ENCODE measurements at regions not wholly inside any gene's neighbourhood (a gene's known extent, or its start where the extent isn't known, plus 50 kb on each side); places are given as distances from the start of the nearest gene placed in this dataset.
"Not testable (repeated sequence)": the region's sequence is repeated elsewhere in the genome, so short reads cannot be mapped to it uniquely, and the experiment has no call there.

DNA sequence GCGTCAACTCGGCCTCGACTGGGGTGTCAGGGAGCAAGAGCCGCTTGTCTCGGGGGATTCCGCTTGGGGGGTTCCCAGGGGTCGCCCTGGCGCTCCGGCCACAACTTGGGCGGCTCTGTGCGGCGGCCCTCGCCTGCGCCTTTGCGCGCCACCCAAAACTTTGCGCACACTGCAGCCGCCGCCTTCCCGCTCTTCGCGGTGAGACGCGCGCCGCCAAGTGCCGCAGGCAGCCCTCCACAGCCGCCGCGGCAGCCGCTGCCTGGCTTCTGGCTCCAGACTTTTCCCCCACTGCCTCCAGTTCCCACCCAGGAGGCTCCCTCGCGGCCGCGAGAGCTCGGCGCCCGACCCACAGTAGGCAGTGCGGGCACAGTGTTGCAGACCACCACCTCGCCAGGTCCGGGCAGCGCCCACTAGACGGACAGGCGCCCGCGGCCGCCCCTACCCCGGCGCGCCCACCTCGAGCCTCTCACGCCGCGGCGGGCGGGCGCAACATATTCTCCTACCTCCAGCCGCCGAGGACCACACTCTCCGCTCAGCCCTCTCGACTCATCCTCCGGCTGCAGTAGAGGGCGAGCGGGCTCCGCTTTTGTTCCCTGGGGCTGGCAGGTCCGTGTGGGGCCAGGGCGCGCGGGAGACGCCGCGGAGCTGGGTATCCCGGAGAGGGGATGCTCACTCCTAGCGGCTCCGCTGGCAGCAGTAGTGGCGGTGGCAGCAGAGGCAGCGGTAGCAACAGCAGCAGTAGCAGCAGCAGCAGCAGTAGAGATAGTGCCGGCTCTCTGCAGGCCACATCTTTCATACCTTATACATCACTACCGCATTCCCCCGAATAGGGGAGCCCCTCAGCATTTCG is 296.6 kb downstream of the OMA1 start:
- DNase-seq, result no peak

GRCh38 chr1:58249388-58249736 is 297.2 kb downstream of the OMA1 start:
- no peak for DNase-seq

GRCh38 chr1:58248791-58249190 is 297.7 kb downstream of the OMA1 start:
- no peak for DNase-seq

GRCh38 chr1:58248072-58248471 is 298.5 kb downstream of the OMA1 start:
- DNase-seq, result no peak

- no peak for DNase-seq
Observed at GRCh38 chr1:58246549-58246948, 300.0 kb downstream of the OMA1 start.

- DNase-seq, result no peak
Observed at GRCh38 chr1:58244872-58245271, 301.7 kb downstream of the OMA1 start.

DNA sequence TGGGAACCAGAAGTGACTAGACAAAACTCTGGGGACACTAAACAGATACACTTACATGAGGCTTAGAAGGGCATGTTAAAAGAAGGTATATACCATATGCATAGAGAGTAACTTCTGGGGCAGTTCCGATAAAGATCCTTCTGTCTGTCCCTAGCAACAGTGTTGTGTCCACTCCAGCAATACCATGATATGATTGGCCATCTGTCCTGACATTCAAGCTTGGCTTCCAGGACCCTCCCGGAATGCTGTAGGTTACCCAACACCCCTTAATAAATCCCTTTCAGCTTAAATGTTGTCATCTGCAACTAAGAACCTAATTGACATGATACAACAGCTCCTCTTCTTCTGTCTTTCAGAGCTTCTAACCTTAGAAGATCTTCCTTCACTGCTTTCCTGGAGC is 307.7 kb downstream of the OMA1 start:
- no peak for DNase-seq

DNA sequence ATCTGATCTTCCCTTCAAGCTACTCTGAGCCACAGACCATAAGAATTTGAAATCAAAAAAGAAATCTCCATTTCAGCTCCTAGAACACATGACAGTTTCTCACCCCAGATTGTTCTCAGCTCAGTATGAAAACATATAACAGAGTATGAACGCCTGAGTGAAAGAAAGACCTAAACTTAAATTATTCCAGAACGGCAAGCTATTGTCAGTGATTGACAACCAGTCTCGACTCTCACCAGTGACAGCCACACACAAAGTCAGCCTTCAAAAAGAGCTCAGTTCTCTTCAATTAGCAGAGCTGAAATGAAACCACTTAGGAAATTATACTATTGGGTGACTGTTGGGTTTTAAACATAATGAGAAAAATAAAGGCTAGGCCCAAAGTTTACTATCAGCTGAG is 312.8 kb downstream of the OMA1 start:
- no peak for DNase-seq

DNA sequence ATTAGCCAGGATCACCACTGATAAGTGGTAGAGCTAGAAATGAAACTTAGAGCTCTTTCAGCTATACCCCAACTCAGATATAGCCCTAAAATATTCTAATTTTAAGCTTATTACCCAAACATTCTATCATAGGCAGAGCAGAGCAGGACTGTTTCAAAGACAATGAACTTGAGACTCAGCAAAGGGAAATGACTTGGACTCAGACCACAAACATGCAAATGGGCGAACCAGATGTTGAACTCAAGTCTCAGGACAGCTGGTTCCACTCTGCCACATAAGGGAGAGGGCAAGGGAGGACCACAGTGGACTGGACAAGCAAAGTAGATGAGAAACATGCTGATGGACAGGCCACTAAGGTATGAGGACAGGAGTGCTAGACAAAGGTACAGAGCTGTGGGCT is 315.3 kb downstream of the OMA1 start:
- DNase-seq, result no peak

- DNase-seq, result no peak
Observed at GRCh38 chr1:58227604-58228003, 318.9 kb downstream of the OMA1 start.

GRCh38 chr1:58223522-58223921 is 323.0 kb downstream of the OMA1 start:
- DNase-seq, result no peak

- no peak for DNase-seq
Observed at GRCh38 chr1:58220836-58221472, 325.6 kb downstream of the OMA1 start.

- DNase-seq, result not testable (repeated sequence)
Observed at GRCh38 chr1:58216169-58216568, 330.4 kb downstream of the OMA1 start.

DNA sequence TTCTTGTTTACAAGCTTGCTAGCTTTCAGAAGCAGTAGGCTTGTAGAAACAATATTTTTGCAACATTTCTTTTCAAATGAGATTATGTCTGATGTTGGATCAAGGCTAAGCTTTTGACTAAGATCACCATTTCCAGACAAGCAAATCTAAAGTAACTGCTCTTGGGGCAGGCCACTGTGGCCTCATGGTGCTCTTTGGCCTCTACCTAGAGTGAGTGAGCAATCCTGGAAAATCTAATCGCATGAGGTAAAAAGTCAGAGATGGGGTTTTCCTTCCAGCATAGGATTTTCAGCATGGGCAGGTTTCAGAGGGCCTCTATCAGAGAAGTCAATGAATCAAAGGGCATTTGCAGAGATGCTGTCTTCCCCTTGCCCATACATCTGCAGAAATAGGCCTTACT is 331.9 kb downstream of the OMA1 start:
- DNase-seq, result no peak

- no peak for DNase-seq
Observed at GRCh38 chr1:58211869-58212268, 334.7 kb downstream of the OMA1 start.

GRCh38 chr1:58209575-58209974 is 337.0 kb downstream of the OMA1 start:
- DNase-seq, result no peak

- no peak for DNase-seq
Observed at GRCh38 chr1:58206749-58207148, 339.8 kb downstream of the OMA1 start.

DNA sequence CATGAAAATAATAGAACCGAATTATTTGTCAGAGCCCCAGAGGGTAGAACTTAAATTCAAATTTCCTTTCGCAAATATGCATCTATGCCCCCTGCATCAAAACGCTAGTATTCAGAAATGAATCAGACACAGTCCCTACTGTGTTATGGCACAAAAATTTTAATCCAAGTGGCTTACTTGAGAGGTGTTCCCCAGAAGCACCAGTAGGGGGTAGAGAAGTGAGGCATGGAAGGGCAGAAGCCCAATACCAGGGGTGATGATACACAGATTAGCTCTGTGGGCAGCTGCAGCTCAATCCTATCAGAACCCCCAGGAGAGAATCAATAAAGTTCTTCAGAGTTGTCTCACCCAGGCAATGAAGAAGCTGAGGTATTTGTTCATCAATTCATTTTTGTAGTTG is 342.2 kb downstream of the OMA1 start:
- DNase-seq, result no peak

GRCh38 chr1:58201492-58202106 is 344.9 kb downstream of the OMA1 start:
- no peak for DNase-seq

DNA sequence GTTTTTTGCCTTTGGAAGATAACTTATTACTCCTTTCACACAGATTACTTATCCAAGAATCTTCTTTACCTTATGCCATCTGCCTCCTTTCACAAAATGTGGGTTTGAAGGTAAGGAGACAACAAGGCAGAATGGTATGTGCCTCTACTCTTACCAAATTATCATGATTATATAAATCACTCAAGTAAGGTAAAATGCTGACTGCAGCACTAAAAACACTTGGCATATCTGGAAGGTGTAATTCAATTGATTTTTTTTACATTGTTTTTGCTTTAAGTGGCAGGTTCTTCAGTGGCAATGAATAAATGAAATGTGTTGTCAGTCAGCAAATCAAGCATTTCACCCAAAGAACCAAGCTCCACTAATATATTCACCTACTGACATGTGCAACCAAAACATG is 346.1 kb downstream of the OMA1 start:
- DNase-seq, result no peak

GRCh38 chr1:58197811-58198210 is 348.7 kb downstream of the OMA1 start:
- no peak for DNase-seq

GRCh38 chr1:58190267-58190988 is 356.1 kb downstream of the OMA1 start:
- no peak for DNase-seq

GRCh38 chr1:58189453-58189852 is 357.1 kb downstream of the OMA1 start:
- no peak for DNase-seq

DNA sequence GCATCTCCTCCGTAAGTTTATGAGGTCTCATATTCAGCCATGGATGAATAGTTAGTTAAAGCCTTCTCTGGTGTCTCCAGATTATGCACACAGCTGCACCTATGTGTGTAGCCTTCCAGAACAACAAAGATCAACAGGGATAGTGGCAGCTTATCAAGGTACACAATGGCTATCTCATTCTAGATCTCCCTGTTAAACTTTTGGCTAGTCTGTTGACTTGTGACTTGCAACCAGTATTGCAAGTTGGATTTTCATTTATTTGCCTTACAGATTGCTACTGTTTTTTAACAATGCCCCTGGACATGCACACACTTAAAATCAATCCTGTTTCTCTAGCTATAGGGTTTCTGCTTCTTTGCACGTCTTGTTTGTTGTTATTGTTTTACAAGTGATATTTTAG is 363.2 kb downstream of the OMA1 start:
- DNase-seq, result no peak
